HEK293T (cell line): ENCODE measurements at regions not wholly inside any gene's neighbourhood (a gene's known extent, or its start where the extent isn't known, plus 50 kb on each side); places are given as distances from the start of the nearest gene placed in this dataset.

Experiments
- CTCF ChIA-PET: fragments of 350-600 bp; formaldehyde crosslinking; extraction: SDS; loops from one replicate; lab custom pipeline; 2021; ENCODE audit warnings: antibody characterized with exemption, inconsistent platforms; lab: Yijun Ruan, JAX
- POLR2A ChIA-PET: fragments of 350-600 bp; formaldehyde crosslinking; extraction: SDS; loops from one replicate; lab custom pipeline; 2020; ENCODE audit warnings: antibody characterized with exemption, inconsistent platforms; lab: Yijun Ruan, JAX
- DNase-seq: peaks from one replicate; pipeline ENCODE4 v3.0.0; 2012; ENCODE audit warnings: mixed read lengths; ENCODE audit errors: extremely low spot score
- ARNT ChIP-seq: fragments of 450-650 bp; IDR thresholded peaks from 2 replicates; pipeline ENCODE4 v1.6.1; 2017; ENCODE audit warnings: mild to moderate bottlenecking
- BHLHE40 ChIP-seq: fragments of 450-650 bp; IDR thresholded peaks from 2 replicates; pipeline ENCODE4 v1.6.1; 2016; ENCODE audit warnings: mild to moderate bottlenecking, moderate library complexity, borderline replicate concordance
- CTBP1 ChIP-seq: fragments of 450-650 bp; IDR thresholded peaks from 2 replicates; pipeline ENCODE4 v1.6.1; 2016; ENCODE audit warnings: borderline replicate concordance
- ELF4 ChIP-seq: fragments of 450-650 bp; IDR thresholded peaks from 2 replicates; pipeline ENCODE4 v1.6.1; 2017; ENCODE audit warnings: antibody characterized with exemption
- FOXA1 ChIP-seq: fragments of 450-650 bp; IDR thresholded peaks from 2 replicates; pipeline ENCODE4 v1.6.1; 2016; ENCODE audit warnings: mild to moderate bottlenecking
- FOXK2 ChIP-seq: fragments of 450-650 bp; IDR thresholded peaks from 2 replicates; pipeline ENCODE4 v1.6.1; 2016; ENCODE audit warnings: mild to moderate bottlenecking
- FOXM1 ChIP-seq: fragments of 450-650 bp; IDR thresholded peaks from 2 replicates; pipeline ENCODE4 v1.6.1; 2017; ENCODE audit warnings: mild to moderate bottlenecking, borderline replicate concordance
- HDGF ChIP-seq: fragments of 450-650 bp; IDR thresholded peaks from 2 replicates; pipeline ENCODE4 v1.6.1; 2017; ENCODE audit warnings: antibody characterized with exemption, borderline replicate concordance
- L3MBTL2 ChIP-seq: fragments of 450-650 bp; conservative IDR thresholded peaks from 2 replicates; pipeline ENCODE4 v1.6.1; 2016; ENCODE audit warnings: mild to moderate bottlenecking
- LEF1 ChIP-seq: fragments of 450-650 bp; IDR thresholded peaks from 2 replicates; pipeline ENCODE4 v1.6.1; 2017; ENCODE audit warnings: mild to moderate bottlenecking, borderline replicate concordance
- NFRKB ChIP-seq: fragments of 450-650 bp; IDR thresholded peaks from 2 replicates; pipeline ENCODE4 v1.6.1; 2016; ENCODE audit warnings: mild to moderate bottlenecking, moderate library complexity
- SP1 ChIP-seq: fragments of 450-650 bp; IDR thresholded peaks from 2 replicates; pipeline ENCODE4 v1.6.1; 2017
- SUZ12 ChIP-seq: fragments of 450-650 bp; IDR thresholded peaks from 2 replicates; pipeline ENCODE4 v1.6.1; 2016; ENCODE audit warnings: mild to moderate bottlenecking
- TARDBP ChIP-seq: fragments of 450-650 bp; IDR thresholded peaks from 2 replicates; pipeline ENCODE4 v1.6.1; 2016
- ZNF384 ChIP-seq: fragments of 450-650 bp; IDR thresholded peaks from 2 replicates; pipeline ENCODE4 v1.6.1; 2016
- TF ChIP-seq, protein P1 (sequence below): fragments of 450-650 bp; IDR thresholded peaks from 2 replicates; pipeline ENCODE4 v1.6.1; 2016

- ChIA-PET POLR2A (no interaction called here), CTCF (no interaction called here)
- DNase-seq, result no peak
- TF ChIP-seq CTBP1 (no peak), TARDBP (no peak), HDGF (no peak), ELF4 (no peak), SP1 (no peak), L3MBTL2 (no peak), FOXM1 (no peak), FOXA1 (no peak), ARNT (no peak), SUZ12 (no peak), BHLHE40 (no peak), ZNF384 (no peak), NFRKB (no peak), LEF1 (no peak), FOXK2 (no peak)
- TF ChIP-seq, protein P1, sequence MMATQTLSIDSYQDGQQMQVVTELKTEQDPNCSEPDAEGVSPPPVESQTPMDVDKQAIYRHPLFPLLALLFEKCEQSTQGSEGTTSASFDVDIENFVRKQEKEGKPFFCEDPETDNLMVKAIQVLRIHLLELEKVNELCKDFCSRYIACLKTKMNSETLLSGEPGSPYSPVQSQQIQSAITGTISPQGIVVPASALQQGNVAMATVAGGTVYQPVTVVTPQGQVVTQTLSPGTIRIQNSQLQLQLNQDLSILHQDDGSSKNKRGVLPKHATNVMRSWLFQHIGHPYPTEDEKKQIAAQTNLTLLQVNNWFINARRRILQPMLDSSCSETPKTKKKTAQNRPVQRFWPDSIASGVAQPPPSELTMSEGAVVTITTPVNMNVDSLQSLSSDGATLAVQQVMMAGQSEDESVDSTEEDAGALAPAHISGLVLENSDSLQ, result no peak
Measured at GRCh38 chr3:27847697-27848096, 125.6 kb upstream of the EOMES start.

GRCh38 chr3:27848826-27849225 lies 126.7 kb upstream of the EOMES start:
- TF ChIP-seq ZNF384 (no peak), SP1 (no peak), NFRKB (no peak), ARNT (no peak), SUZ12 (no peak), FOXK2 (no peak), TARDBP (no peak), BHLHE40 (no peak)
- POLR2A ChIA-PET, result no interaction called here
- no peak for DNase-seq
- CTCF ChIA-PET, result no interaction called here

GRCh38 chr3:27859821-27860220 lies 137.7 kb upstream of the EOMES start:
- POLR2A ChIA-PET, result no interaction called here
- CTCF ChIA-PET, result no interaction called here
- DNase-seq, result no peak
- TF ChIP-seq, protein P1, result no peak
- TF ChIP-seq BHLHE40, result no peak
- no peak for TF ChIP-seq SUZ12
- no peak for TF ChIP-seq HDGF
- TF ChIP-seq TARDBP, result no peak
- no peak for TF ChIP-seq SP1
- no peak for TF ChIP-seq FOXK2
- TF ChIP-seq CTBP1, result no peak
- no peak for TF ChIP-seq NFRKB
- no peak for TF ChIP-seq LEF1
- TF ChIP-seq FOXM1, result no peak
- no peak for TF ChIP-seq FOXA1
- no peak for TF ChIP-seq ARNT
- no peak for TF ChIP-seq L3MBTL2

GRCh38 chr3:27861046-27862036 lies 139.2 kb upstream of the EOMES start:
- ChIA-PET CTCF (no interaction called here), POLR2A (no interaction called here)
- no peak for TF ChIP-seq BHLHE40
- TF ChIP-seq ZNF384, result no peak
- no peak for TF ChIP-seq CTBP1
- TF ChIP-seq NFRKB, result no peak
- TF ChIP-seq L3MBTL2, result no peak
- TF ChIP-seq FOXA1, result no peak
- TF ChIP-seq, protein P1, result no peak
- TF ChIP-seq ELF4, result no peak
- no peak for TF ChIP-seq SP1
- TF ChIP-seq TARDBP, result no peak
- TF ChIP-seq SUZ12, result no peak
- TF ChIP-seq HDGF, result no peak
- no peak for TF ChIP-seq ARNT
- TF ChIP-seq LEF1, result no peak
- no peak for TF ChIP-seq FOXK2
- TF ChIP-seq FOXM1, result no peak
- no peak for DNase-seq

DNA sequence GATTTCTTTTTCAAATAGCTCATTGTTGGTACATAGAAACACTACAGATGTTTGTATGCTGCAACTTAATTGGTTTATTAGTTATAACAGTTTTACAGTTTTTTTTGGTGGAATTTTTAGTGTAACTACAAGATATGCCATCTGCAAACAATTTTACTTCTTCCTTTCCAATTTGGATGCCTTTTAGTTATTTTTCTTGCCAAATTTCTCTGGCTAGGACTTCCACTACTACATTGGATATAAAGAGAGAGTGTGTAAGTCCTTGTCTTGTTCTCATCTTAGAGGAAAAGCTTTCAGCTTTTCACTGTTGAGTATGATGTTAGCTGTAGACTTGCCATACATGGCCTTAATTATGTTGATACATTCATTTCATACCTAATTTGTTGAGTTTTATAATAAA lies 143.6 kb upstream of the EOMES start:
- TF ChIP-seq ZNF384, result no peak
- TF ChIP-seq BHLHE40, result no peak
- no peak for TF ChIP-seq FOXA1
- TF ChIP-seq SUZ12, result no peak
- no peak for TF ChIP-seq FOXK2
- no peak for TF ChIP-seq CTBP1
- no peak for TF ChIP-seq TARDBP
- TF ChIP-seq ARNT, result no peak
- no peak for TF ChIP-seq L3MBTL2
- no peak for TF ChIP-seq HDGF
- no peak for TF ChIP-seq SP1
- no peak for TF ChIP-seq NFRKB
- no peak for TF ChIP-seq ELF4
- TF ChIP-seq FOXM1, result no peak
- TF ChIP-seq, protein P1, result no peak
- TF ChIP-seq LEF1, result no peak
- ChIA-PET POLR2A (no interaction called here), CTCF (no interaction called here)
- no peak for DNase-seq
